Stimulated activated CD8-positive, alpha-beta memory T cell treated with anti-CD3 and anti-CD28 coated beads, Interleukin-4, amount 100 ng/mL, for 24 hours (primary cell): ENCODE measurements at regions not wholly inside any gene's neighbourhood (a gene's known extent, or its start where the extent isn't known, plus 50 kb on each side); places are given as distances from the start of the nearest gene placed in this dataset.
"Not testable (repeated sequence)": the region's sequence is repeated elsewhere in the genome, so short reads cannot be mapped to it uniquely, and the experiment has no call there.

Experiments used
- DNase-seq: peaks from one replicate; pipeline ENCODE4 v3.0.0-alpha.2; 2020; ENCODE audit warnings: low read depth

- no peak for DNase-seq
Observed at GRCh38 chr1:90824551-90824950, 107.4 kb upstream of the BARHL2 start.

- no peak for DNase-seq
Observed at GRCh38 chr1:90823686-90824085, 106.6 kb upstream of the BARHL2 start.

GRCh38 chr1:90821788-90822359 is 104.8 kb upstream of the BARHL2 start:
- no peak for DNase-seq

GRCh38 chr1:90821152-90821787 is 104.2 kb upstream of the BARHL2 start:
- no peak for DNase-seq

GRCh38 chr1:90820745-90821144 is 103.6 kb upstream of the BARHL2 start:
- no peak for DNase-seq

- DNase-seq = no peak
Observed at GRCh38 chr1:90817399-90817798, 100.3 kb upstream of the BARHL2 start.

GRCh38 chr1:90812237-90812636 is 95.1 kb upstream of the BARHL2 start:
- DNase-seq = not testable (repeated sequence)

GRCh38 chr1:90811444-90811950 is 94.4 kb upstream of the BARHL2 start:
- not testable (repeated sequence) for DNase-seq

- DNase-seq = no peak
Observed at GRCh38 chr1:90810681-90811080, 93.6 kb upstream of the BARHL2 start.

GRCh38 chr1:90809996-90810395 is 92.9 kb upstream of the BARHL2 start:
- DNase-seq = no peak

- DNase-seq = no peak
Observed at GRCh38 chr1:90809093-90809492, 92.0 kb upstream of the BARHL2 start.

- no peak for DNase-seq
Observed at GRCh38 chr1:90807329-90807728, 90.2 kb upstream of the BARHL2 start.

- no peak for DNase-seq
Observed at GRCh38 chr1:90802622-90803021, 85.5 kb upstream of the BARHL2 start.

GRCh38 chr1:90800012-90800717 is 83.1 kb upstream of the BARHL2 start:
- DNase-seq = no peak

GRCh38 chr1:90799326-90799725 is 82.2 kb upstream of the BARHL2 start:
- no peak for DNase-seq

GRCh38 chr1:90798883-90799282 is 81.8 kb upstream of the BARHL2 start:
- no peak for DNase-seq

- DNase-seq = no peak
Observed at GRCh38 chr1:90798344-90798743, 81.2 kb upstream of the BARHL2 start.

- DNase-seq = no peak
Observed at GRCh38 chr1:90795431-90795830, 78.3 kb upstream of the BARHL2 start.

- no peak for DNase-seq
Observed at GRCh38 chr1:90786709-90787108, 69.6 kb upstream of the BARHL2 start.

GRCh38 chr1:90784186-90784847 is 67.2 kb upstream of the BARHL2 start:
- DNase-seq = no peak

GRCh38 chr1:90783181-90783580 is 66.1 kb upstream of the BARHL2 start:
- no peak for DNase-seq

- DNase-seq = no peak
Observed at GRCh38 chr1:90782046-90782445, 64.9 kb upstream of the BARHL2 start.

GRCh38 chr1:90781534-90781933 is 64.4 kb upstream of the BARHL2 start:
- DNase-seq = no peak
